ENCODE measurements at regions not wholly inside any gene's neighbourhood (a gene's known extent, or its start where the extent isn't known, plus 50 kb on each side); places are given as distances from the start of the nearest gene placed in this dataset.

DNA sequence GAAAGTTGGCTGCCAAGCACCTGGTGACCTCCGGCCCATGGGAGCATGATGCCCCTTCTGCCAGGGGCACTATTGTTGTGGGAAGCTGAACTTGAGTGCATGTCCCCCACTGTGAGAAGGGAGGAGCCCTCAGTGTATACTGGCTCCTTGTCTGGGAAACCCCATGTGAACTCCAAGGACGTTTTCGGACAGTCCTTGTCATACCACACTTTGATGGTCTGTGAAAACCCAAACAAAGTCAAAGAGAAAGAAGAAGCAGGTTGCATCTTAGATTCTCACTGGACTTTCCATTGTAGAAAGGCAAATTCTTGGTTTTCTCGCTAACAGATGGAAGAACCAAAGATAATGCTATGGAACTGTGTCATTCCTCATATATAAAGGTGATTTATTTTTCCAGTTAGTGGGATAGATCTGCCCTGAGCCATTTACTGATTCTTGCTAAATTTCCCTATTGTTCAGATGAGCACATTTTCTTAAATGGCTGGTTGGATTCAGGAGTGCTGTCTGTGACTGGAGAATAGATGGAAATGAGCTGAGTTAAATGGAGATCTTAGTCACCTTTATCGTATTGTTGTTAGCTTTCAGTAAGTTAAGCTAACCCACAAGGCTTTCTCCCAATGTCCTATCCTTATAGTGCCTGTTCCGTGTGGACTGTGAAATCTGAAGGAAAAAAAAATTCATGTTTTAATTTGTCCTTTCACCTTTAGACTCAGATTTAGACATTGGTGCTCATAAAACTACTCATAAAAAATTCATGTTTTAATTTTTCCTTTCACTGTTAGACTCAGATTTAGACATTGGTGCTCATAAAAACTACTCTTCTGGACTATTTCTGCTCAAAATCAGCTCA is 166.6 kb downstream of the ACTR3 start:
- DNase-seq (ENCODE audit: low spot score in 2 of 2): no peak
- Histone ChIP-seq H3K4me1 (no peaks in the 10 kb centered on the region), H3K27me3 (no peaks in the 10 kb centered on the region), H3K4me3 (no peak overlapping the region), H3K36me3 (no peaks in the 10 kb centered on the region), H3K9me3 (no peaks in the 10 kb centered on the region), H3K27ac (no peak overlapping the region)
- TF ChIP-seq, protein P1, sequence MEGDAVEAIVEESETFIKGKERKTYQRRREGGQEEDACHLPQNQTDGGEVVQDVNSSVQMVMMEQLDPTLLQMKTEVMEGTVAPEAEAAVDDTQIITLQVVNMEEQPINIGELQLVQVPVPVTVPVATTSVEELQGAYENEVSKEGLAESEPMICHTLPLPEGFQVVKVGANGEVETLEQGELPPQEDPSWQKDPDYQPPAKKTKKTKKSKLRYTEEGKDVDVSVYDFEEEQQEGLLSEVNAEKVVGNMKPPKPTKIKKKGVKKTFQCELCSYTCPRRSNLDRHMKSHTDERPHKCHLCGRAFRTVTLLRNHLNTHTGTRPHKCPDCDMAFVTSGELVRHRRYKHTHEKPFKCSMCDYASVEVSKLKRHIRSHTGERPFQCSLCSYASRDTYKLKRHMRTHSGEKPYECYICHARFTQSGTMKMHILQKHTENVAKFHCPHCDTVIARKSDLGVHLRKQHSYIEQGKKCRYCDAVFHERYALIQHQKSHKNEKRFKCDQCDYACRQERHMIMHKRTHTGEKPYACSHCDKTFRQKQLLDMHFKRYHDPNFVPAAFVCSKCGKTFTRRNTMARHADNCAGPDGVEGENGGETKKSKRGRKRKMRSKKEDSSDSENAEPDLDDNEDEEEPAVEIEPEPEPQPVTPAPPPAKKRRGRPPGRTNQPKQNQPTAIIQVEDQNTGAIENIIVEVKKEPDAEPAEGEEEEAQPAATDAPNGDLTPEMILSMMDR (IDR thresholded peaks at IDR 0.05): no peak
- intact Hi-C loops (cut with DNase I): no loop called here

GRCh38 chr2:114057638-114058037 is 167.7 kb downstream of the ACTR3 start:
- no peaks in the 10 kb centered on the region for H3K4me1 ChIP-seq
- no peaks in the 10 kb centered on the region for H3K27me3 ChIP-seq
- TF ChIP-seq, protein P1 (IDR thresholded peaks at IDR 0.05): no peak
- H3K36me3 ChIP-seq: no peaks in the 10 kb centered on the region
- no peaks in the 10 kb centered on the region for H3K9me3 ChIP-seq
- H3K4me3 ChIP-seq: no peak overlapping the region
- intact Hi-C loops (cut with DNase I): no loop called here
- H3K27ac ChIP-seq: no peak overlapping the region
- no peak for DNase-seq (ENCODE audit: low spot score in 2 of 2)

DNA sequence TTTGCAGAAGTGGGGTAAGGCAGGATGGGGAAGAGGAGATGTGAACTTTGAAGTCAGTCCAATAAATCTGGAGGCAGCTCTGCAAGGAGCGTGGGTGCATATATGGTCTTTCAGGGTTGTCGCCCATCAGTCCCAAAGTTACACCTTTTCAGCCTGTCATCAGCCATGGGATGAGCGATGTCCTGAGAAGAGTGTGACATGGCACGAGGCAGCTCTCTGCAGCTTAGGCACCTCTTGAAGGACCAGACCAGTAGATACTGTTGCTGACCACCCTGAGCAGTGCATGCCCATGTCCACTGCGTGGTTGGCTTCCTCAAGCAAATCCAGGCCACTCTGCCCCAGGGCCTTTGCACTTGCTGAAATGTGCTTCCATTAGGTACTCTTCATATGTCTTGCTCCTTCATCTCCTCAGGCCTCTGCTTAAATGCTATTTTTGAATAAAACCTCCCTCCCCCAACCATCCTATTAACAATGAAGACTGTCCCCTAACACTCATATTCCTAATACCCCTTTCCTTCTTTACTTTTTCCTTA is 171.7 kb downstream of the ACTR3 start:
- intact Hi-C loops (cut with DNase I): no loop called here
- no peaks in the 10 kb centered on the region for H3K36me3 ChIP-seq
- DNase-seq (ENCODE audit: low spot score in 2 of 2): no peak
- no peaks in the 10 kb centered on the region for H3K27me3 ChIP-seq
- no peaks in the 10 kb centered on the region for H3K9me3 ChIP-seq
- no peak overlapping the region for H3K27ac ChIP-seq
- no peaks in the 10 kb centered on the region for H3K4me1 ChIP-seq
- H3K4me3 ChIP-seq: no peak overlapping the region
- TF ChIP-seq, protein P1 (IDR thresholded peaks at IDR 0.05): no peak

- H3K36me3 ChIP-seq: no peaks in the 10 kb centered on the region
- no peaks in the 10 kb centered on the region for H3K27me3 ChIP-seq
- H3K9me3 ChIP-seq: no peaks in the 10 kb centered on the region
- H3K27ac ChIP-seq: no peak overlapping the region
- TF ChIP-seq, protein P1 (IDR thresholded peaks at IDR 0.05): no peak
- H3K4me3 ChIP-seq: no peak overlapping the region
- intact Hi-C loops (cut with DNase I): no loop called here
- H3K4me1 ChIP-seq: no peaks in the 10 kb centered on the region
- no peak for DNase-seq (ENCODE audit: low spot score in 2 of 2)
Measured at GRCh38 chr2:114063346-114063745, 173.5 kb downstream of the ACTR3 start.

- Histone ChIP-seq H3K4me1 (no peaks in the 10 kb centered on the region), H3K4me3 (no peak overlapping the region), H3K36me3 (no peaks in the 10 kb centered on the region), H3K27me3 (no peaks in the 10 kb centered on the region), H3K27ac (no peak overlapping the region), H3K9me3 (no peaks in the 10 kb centered on the region)
- intact Hi-C loops (cut with DNase I): no loop called here
- TF ChIP-seq, protein P1 (IDR thresholded peaks at IDR 0.05): no peak
- no peak for DNase-seq (ENCODE audit: low spot score in 2 of 2)
Measured at GRCh38 chr2:114065731-114066130, 175.8 kb downstream of the ACTR3 start.

All from ascending aorta (tissue), 2 donors.